Astrocyte of the cerebellum (primary cell): ENCODE measurements at regions not wholly inside any gene's neighbourhood (a gene's known extent, or its start where the extent isn't known, plus 50 kb on each side); places are given as distances from the start of the nearest gene placed in this dataset.

ENCODE experiments used
- DNase-seq: peaks from one replicate; pipeline ENCODE4 v3.0.0-alpha.2; 2011; ENCODE audit warnings: low read depth
- H3K4me3 ChIP-seq: 2 replicates; pipeline ENCODE4 v1.5.1; 2011; ENCODE audit warnings: mild to moderate bottlenecking, low read depth, low read length, moderate library complexity
- in situ Hi-C: cut with HindIII; loops from 2 replicates; pipeline ENCODE4 v1.10.0; 2017; ENCODE audit warnings: low sequenced_read_pairs
- TF ChIP-seq, protein P1 (sequence below): IDR thresholded peaks from 2 replicates; pipeline ENCODE4 v1.5.1; 2012; ENCODE audit warnings: low read length, low read depth, moderate library complexity, mild to moderate bottlenecking; ENCODE audit errors: missing control alignments

DNA sequence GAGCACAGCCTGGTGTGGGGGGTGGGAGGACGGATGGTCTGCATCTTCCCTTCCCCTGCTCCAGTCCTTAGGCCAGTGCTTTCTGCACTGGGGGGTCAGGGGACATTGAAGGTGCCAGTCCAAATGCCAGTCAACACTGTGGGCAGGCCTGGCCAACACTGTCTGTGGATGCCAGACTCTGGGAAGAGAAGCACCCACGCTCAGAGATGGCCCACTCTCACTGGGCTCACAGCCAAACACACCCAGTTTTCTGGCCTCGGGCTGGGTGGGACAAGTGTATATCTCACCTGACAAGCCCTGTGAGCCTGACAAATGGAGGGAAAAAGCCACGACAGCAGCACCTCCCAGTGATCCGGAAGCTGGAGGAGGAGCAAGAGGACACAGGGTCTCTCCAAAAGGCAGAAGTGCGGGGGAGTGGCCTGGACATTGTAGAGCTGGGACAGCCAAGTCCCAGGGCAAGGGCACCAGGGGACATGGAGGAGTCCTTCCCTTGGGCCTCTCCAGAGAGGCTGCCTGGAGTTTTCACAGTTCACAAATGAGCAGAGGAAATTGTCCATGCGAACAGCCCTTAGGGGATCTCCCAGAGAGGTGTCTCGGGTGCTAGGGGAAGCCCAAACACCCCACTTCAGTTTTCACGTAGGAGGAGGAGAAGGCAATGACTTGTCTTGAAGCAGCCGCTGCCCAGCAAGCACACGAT, 79.3 kb downstream of the SDC1 start:
- no peak for DNase-seq

DNA sequence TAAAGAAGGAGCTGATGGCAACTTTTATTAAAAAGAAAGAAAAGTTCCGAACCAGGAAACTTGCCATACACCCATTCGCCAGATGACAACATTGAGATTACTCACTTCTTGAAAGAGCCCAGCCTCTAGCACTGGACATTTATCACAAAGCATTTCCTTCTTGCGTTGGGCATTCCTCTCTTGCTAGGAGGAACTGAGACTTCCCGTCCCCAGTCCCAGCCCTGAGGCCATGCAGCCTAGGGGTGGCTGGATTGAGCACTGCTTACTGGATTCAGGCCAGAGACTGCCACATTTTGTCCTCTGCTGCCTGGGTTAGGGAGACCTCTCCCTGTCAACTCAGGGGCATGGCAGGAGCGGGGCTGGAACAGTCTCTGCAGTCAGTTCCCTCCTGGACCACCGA, 80.1 kb downstream of the SDC1 start:
- TF ChIP-seq, protein P1, sequence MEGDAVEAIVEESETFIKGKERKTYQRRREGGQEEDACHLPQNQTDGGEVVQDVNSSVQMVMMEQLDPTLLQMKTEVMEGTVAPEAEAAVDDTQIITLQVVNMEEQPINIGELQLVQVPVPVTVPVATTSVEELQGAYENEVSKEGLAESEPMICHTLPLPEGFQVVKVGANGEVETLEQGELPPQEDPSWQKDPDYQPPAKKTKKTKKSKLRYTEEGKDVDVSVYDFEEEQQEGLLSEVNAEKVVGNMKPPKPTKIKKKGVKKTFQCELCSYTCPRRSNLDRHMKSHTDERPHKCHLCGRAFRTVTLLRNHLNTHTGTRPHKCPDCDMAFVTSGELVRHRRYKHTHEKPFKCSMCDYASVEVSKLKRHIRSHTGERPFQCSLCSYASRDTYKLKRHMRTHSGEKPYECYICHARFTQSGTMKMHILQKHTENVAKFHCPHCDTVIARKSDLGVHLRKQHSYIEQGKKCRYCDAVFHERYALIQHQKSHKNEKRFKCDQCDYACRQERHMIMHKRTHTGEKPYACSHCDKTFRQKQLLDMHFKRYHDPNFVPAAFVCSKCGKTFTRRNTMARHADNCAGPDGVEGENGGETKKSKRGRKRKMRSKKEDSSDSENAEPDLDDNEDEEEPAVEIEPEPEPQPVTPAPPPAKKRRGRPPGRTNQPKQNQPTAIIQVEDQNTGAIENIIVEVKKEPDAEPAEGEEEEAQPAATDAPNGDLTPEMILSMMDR = no peak
- DNase-seq = no peak
- no peak overlapping the region for H3K4me3 ChIP-seq
- in situ Hi-C loops = no loop called here

More for the DNA sequence above, 79.3 kb downstream of the SDC1 start:
- in situ Hi-C loops = no loop called here
- no peak overlapping the region for H3K4me3 ChIP-seq
- TF ChIP-seq, protein P1 = no peak

DNA sequence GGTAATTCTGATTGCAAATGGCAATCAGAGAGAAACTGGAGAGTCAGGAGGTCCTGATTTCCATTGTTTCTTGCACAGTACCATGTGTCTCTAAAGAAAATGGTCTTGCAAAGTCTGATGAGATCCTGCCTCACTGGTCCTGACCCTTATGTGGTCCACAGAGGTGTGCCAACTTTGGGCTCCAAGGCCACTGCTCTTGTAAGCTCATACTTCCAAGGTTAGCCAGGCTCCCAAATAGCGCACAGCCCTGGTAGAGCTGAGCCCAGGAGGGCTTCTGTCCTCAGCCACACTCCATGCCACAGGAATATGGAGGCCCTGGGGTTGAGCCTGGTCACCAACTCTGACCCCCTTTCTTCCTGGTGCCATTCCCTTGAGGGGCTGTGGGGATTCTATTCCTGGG, 80.7 kb downstream of the SDC1 start:
- TF ChIP-seq, protein P1 = no peak
- no peak overlapping the region for H3K4me3 ChIP-seq
- in situ Hi-C loops = no loop called here
- DNase-seq = no peak

DNA sequence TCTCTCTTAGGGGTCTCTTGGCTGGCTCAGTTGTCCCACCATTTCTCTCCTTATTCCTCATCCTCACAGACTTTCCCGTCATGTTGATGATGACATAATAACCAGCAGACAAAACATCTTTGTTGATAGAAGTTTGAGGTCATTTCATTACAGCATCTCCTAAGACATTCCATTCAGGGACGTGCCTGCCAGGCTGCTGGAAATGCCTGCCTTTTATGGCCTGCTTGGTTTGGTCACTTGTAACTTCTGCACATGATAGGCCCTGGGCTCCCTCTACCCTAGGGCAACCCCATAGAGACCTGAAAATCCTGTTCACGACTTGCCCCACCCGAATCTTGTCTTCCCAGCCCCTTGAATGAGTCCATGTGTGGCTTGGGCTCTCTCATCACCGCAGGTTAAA, 81.7 kb downstream of the SDC1 start:
- in situ Hi-C loops = no loop called here
- TF ChIP-seq, protein P1 = no peak
- no peak overlapping the region for H3K4me3 ChIP-seq
- DNase-seq = no peak

DNA sequence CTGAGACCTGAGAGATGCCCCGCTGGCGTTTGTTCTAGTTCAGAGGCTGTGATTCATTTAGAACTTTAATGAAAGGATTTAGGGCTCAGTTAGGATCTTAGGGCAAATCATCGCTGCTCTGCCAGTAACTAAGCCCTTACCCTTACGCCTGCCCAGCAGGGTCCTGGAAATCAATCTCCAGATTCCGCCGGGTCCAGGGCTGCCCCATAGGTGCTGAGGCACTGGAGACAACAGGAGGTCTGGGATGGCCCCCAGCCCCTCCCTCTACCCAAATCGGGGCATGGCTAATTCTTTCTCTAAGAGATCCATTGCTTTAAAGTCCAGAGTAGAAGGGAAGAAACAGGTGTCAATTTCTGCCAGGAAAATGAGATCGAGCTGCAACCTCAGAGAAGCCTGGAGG, 83.1 kb downstream of the SDC1 start:
- no peak for DNase-seq

DNA sequence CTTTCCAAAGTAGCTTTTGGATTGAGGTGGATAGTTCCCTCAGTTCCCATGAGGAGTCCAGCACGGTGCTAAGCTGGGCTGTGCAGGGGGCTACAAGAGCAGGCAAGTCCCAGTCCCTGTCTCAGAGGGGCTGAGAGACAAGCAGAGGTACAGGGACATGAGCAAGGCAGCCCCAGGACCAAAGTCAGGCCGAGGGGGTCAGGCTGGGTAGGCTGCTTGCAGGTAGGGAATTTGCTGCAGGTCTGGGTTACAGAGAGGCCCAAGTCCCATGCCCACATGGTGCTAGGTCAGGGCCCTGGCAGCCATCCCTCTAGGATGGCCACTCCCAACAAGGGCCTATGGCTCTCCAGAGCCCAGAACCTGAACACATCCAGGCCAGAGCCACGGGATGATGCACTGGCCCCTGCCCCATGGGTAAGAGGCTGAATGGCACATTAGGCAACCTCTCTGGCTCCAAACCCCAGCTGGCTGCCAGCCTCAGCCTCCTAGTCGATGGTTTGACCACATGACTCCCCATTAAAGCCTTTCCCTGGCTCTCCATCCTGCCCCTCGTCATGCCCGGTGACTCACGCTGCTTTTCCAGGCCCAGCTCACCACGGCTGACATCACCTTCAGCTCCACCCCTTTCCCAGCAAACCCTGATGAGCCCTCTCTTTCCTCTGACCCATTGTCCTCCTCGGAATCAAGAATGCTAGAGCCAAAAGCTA, 83.7 kb downstream of the SDC1 start:
- TF ChIP-seq, protein P1 = no peak
- H3K4me3 ChIP-seq = no peak overlapping the region
- in situ Hi-C loops = no loop called here
- peak; percentile 79 for DNase-seq

More for the DNA sequence above, 83.1 kb downstream of the SDC1 start:
- no peak overlapping the region for H3K4me3 ChIP-seq
- in situ Hi-C loops = no loop called here
- TF ChIP-seq, protein P1 = no peak
